IMR-90 (cell line): ENCODE measurements at regions not wholly inside any gene's neighbourhood (a gene's known extent, or its start where the extent isn't known, plus 50 kb on each side); places are given as distances from the start of the nearest gene placed in this dataset.

Source experiments
- ATAC-seq: fragments of 200-7000 bp; cut with Tn5 transposase; 2 replicates; pipeline ENCODE4 v1.9.1; 2020; ENCODE audit warnings: low read depth, mild to moderate bottlenecking, moderate library complexity
- BruUV-seq: library from RNA; stranded (reverse); fragments of 400-500 nt; replicated peaks from 2 replicates; lab custom pipeline; 2021; lab: Mats Ljungman, UMichigan
- CTCF ChIA-PET: fragments of 300-600 bp; formaldehyde crosslinking; extraction: SDS; loops from one replicate; lab custom pipeline; 2021; ENCODE audit warnings: antibody characterized with exemption; lab: Yijun Ruan, JAX
- POLR2A ChIA-PET: fragments of 300-600 bp; sonication (Branson Sonifier 250); formaldehyde crosslinking; loops from one replicate; lab custom pipeline; 2022; ENCODE audit warnings: antibody characterized with exemption; ENCODE audit not compliant: unreplicated experiment; lab: Charles Lee
- DNase-seq: peaks from one replicate; pipeline ENCODE4 v3.0.0; 2013
- H2AFZ ChIP-seq: replicated peaks from 2 replicates; pipeline ENCODE3; 2013; ENCODE audit warnings: low read length, mild to moderate bottlenecking; ENCODE audit not compliant: poor library complexity
- H2AK5ac ChIP-seq: 2 replicates; pipeline ENCODE4 v1.6.1; 2013; ENCODE audit warnings: low read depth, low read length, inconsistent platforms
- H2AK9ac ChIP-seq: replicated peaks from 2 replicates; pipeline ENCODE3; 2013; ENCODE audit warnings: mild to moderate bottlenecking, low read depth, low read length, moderate library complexity; ENCODE audit not compliant: poor library complexity
- H2BK120ac ChIP-seq: 2 replicates; pipeline ENCODE4 v1.6.1; 2013; ENCODE audit warnings: low read depth, low read length, inconsistent platforms
- H2BK15ac ChIP-seq: 3 replicates; pipeline ENCODE4 v1.6.1; 2013; ENCODE audit warnings: low read depth, low read length, inconsistent platforms
- H2BK20ac ChIP-seq: 2 replicates; pipeline ENCODE4 v1.6.1; 2013; ENCODE audit warnings: low read depth, mild to moderate bottlenecking, inconsistent platforms, low read length, moderate library complexity
- H2BK5ac ChIP-seq: 2 replicates; pipeline ENCODE4 v1.6.1; 2013; ENCODE audit warnings: mild to moderate bottlenecking, low read depth, low read length, inconsistent platforms; ENCODE audit not compliant: poor library complexity, severe bottlenecking
- H3K14ac ChIP-seq: replicated peaks from 2 replicates; pipeline ENCODE4 v1.6.1; 2013; ENCODE audit warnings: low read depth, low read length, inconsistent platforms
- H3K18ac ChIP-seq: 2 replicates; pipeline ENCODE4 v1.6.1; 2013; ENCODE audit warnings: low read depth, low read length, control low read depth
- H3K23ac ChIP-seq: 2 replicates; pipeline ENCODE4 v1.6.1; 2013; ENCODE audit warnings: low read depth, low read length, inconsistent platforms
- H3K27ac ChIP-seq: 2 replicates; pipeline ENCODE4 v1.5.1; 2013; ENCODE audit warnings: mild to moderate bottlenecking, control low read depth, low read length; ENCODE audit not compliant: insufficient read depth
- H3K27me3 ChIP-seq: 2 replicates; pipeline ENCODE4 v1.6.1; 2013; ENCODE audit warnings: low read length; ENCODE audit not compliant: control insufficient read depth, insufficient read depth
- H3K36me3 ChIP-seq: 2 replicates; pipeline ENCODE4 v1.6.1; 2013; ENCODE audit warnings: low read length, mixed read lengths; ENCODE audit not compliant: control insufficient read depth, insufficient read depth
- H3K4ac ChIP-seq: 2 replicates; pipeline ENCODE4 v1.6.1; 2013; ENCODE audit warnings: low read depth, low read length, inconsistent platforms
- H3K4me1 ChIP-seq: 2 replicates; pipeline ENCODE4 v1.6.1; 2013; ENCODE audit warnings: low read length, mixed read lengths; ENCODE audit not compliant: control insufficient read depth, insufficient read depth
- H3K4me2 ChIP-seq: 2 replicates; pipeline ENCODE4 v1.6.1; 2013; ENCODE audit warnings: low read depth, mild to moderate bottlenecking, control low read depth, low read length, moderate library complexity
- H3K4me3 ChIP-seq: 2 replicates; pipeline ENCODE4 v1.5.1; 2013; ENCODE audit warnings: low read depth, mild to moderate bottlenecking, control low read depth, low read length, moderate library complexity; ENCODE audit not compliant: insufficient read depth
- H3K56ac ChIP-seq: 2 replicates; pipeline ENCODE4 v1.6.1; 2013; ENCODE audit warnings: low read length, inconsistent platforms; ENCODE audit not compliant: insufficient read depth; ENCODE audit errors: extremely low read depth
- H3K79me1 ChIP-seq, 2 experiments: 2 replicates each; pipeline ENCODE4 v1.6.1; 2013; ENCODE audit warnings: low read length in 2 of 2, inconsistent platforms in 1 of 2, low read depth in 1 of 2
- H3K9ac ChIP-seq: 2 replicates; pipeline ENCODE4 v1.6.1; 2013; ENCODE audit warnings: low read depth, low read length, control low read depth
- H3K9me1 ChIP-seq: 2 replicates; pipeline ENCODE4 v1.6.1; 2013; ENCODE audit warnings: low read length, inconsistent platforms; ENCODE audit not compliant: insufficient read depth
- H3K9me3 ChIP-seq: 2 replicates; pipeline ENCODE4 v1.6.1; 2013; ENCODE audit warnings: low read length; ENCODE audit not compliant: control insufficient read depth, insufficient read depth
- H4K20me1 ChIP-seq: 2 replicates; pipeline ENCODE4 v1.6.1; 2013; ENCODE audit warnings: low read length, inconsistent platforms; ENCODE audit not compliant: insufficient read depth
- H4K5ac ChIP-seq: 2 replicates; pipeline ENCODE4 v1.6.1; 2013; ENCODE audit warnings: mild to moderate bottlenecking, low read depth, low read length, control low read depth
- H4K8ac ChIP-seq, 2 experiments: 2 replicates each; pipeline ENCODE4 v1.6.1; 2013; ENCODE audit warnings: low read depth in 2 of 2, low read length in 2 of 2, control low read depth in 1 of 2, inconsistent platforms in 1 of 2
- H4K91ac ChIP-seq: 2 replicates; pipeline ENCODE4 v1.6.1; 2013; ENCODE audit warnings: low read depth, low read length, inconsistent platforms; ENCODE audit not compliant: insufficient read depth
- BHLHE40 ChIP-seq: fragments of 150-350 bp; IDR thresholded peaks from 2 replicates; pipeline ENCODE4 v1.6.1; 2016; ENCODE audit warnings: mild to moderate bottlenecking, low read depth, low read length
- CEBPB ChIP-seq: IDR thresholded peaks from 2 replicates; pipeline ENCODE4 v1.6.1; 2012; ENCODE audit warnings: low read depth, low read length, improper control_type of control experiment
- CHD1 ChIP-seq: IDR thresholded peaks from 2 replicates; pipeline ENCODE4 v1.6.1; 2012; ENCODE audit warnings: low read depth, low read length, improper control_type of control experiment
- FOS ChIP-seq: fragments of 150-350 bp; IDR thresholded peaks from 2 replicates; pipeline ENCODE4 v1.6.1; 2016; ENCODE audit warnings: low read depth, low read length
- NFE2L2 ChIP-seq: fragments of 150-350 bp; IDR thresholded peaks from 2 replicates; pipeline ENCODE4 v1.6.1; 2016; ENCODE audit warnings: low read depth, mild to moderate bottlenecking, low read length
- POLR2A ChIP-seq: IDR thresholded peaks from 2 replicates; pipeline ENCODE4 v1.6.1; 2012; ENCODE audit warnings: mild to moderate bottlenecking, low read depth, low read length
- RAD21 ChIP-seq: IDR thresholded peaks from 2 replicates; pipeline ENCODE4 v1.6.1; 2012; ENCODE audit warnings: low read length, improper control_type of control experiment
- RCOR1 ChIP-seq: IDR thresholded peaks from 2 replicates; pipeline ENCODE4 v1.6.1; 2012; ENCODE audit warnings: mild to moderate bottlenecking, low read length, improper control_type of control experiment; ENCODE audit not compliant: insufficient replicate concordance
- RFX5 ChIP-seq: IDR thresholded peaks from 2 replicates; pipeline ENCODE4 v1.8.0; 2012; ENCODE audit warnings: low read depth, mild to moderate bottlenecking, low read length, moderate library complexity
- SMC3 ChIP-seq: fragments of 150-350 bp; IDR thresholded peaks from 2 replicates; pipeline ENCODE4 v1.6.1; 2016; ENCODE audit warnings: low read depth, mild to moderate bottlenecking, antibody characterized with exemption, low read length, moderate library complexity
- WGBS, 2 experiments: methylation state at CpG; one replicate each; pipeline versions ENCODE4 v1.1.5 to v1.1.7; 2013; ENCODE audit warnings: missing lambda C conversion rate in 2 of 2; ENCODE audit not compliant: insufficient read length in 1 of 2; ENCODE audit errors: extremely low coverage in 2 of 2; 5-methylcytosine and 5-hydroxymethylcytosine counted together
- dilution Hi-C: fragments of 300-500 bp; cut with HindIII; formaldehyde crosslinking; loops from one replicate; pipeline ENCODE4 v1.14.3; 2018; ENCODE audit warnings: low sequenced_read_pairs; ENCODE audit not compliant: unreplicated experiment
- in situ Hi-C: fragments of 300-500 bp; cut with MboI; formaldehyde crosslinking; loops from 3 replicates; pipeline ENCODE4 v1.14.3; 2019; ENCODE audit warnings: low sequenced_read_pairs, inconsistent platforms, mixed read lengths
- intact Hi-C: fragments of 100-400 bp; cut with micrococcal nuclease; formaldehyde crosslinking; loops from 2 replicates; pipeline ENCODE4 v1.10.0; 2022
- TF ChIP-seq, protein P1 (sequence below): conservative IDR thresholded peaks from 2 replicates; pipeline ENCODE4 v1.5.1; 2012; ENCODE audit warnings: mild to moderate bottlenecking, low read depth, low read length, improper control_type of control experiment
- TF ChIP-seq, protein P2 (sequence below): fragments of 150-350 bp; IDR thresholded peaks from 2 replicates; pipeline ENCODE4 v1.6.1; 2017; ENCODE audit warnings: mild to moderate bottlenecking, antibody characterized with exemption, low read length, low read depth
- TF ChIP-seq, protein P3 (sequence below): fragments of 150-350 bp; IDR thresholded peaks from 2 replicates; pipeline ENCODE4 v1.6.1; 2016; ENCODE audit warnings: low read depth, mild to moderate bottlenecking, low read length, moderate library complexity, borderline replicate concordance

DNA sequence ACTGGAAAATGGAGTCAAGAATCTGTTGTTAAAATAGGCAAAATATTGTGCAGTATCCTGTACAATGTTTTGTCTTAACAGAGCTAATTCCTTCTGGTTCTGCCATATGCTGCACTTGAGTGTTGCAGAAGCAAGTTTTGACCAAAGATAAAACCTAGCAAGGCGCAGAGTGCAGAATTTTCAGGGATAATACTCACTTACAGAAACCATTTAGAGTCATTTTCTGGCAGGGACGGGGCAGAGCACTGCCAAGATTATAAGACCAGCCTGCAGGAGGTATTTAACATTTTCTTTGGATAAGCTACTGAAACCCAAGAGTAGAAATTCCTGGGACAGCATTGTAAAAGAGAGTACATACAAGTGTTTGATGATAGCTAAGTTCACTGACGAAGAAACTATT is 159.5 kb upstream of the EDNRB start:
- H3K4me1 ChIP-seq: no peaks in the 10 kb centered on the region
- no TSS peak for BruUV-seq
- H2BK20ac ChIP-seq: no peak overlapping the region
- H3K9me3 ChIP-seq: no peaks in the 10 kb centered on the region
- no peak overlapping the region for H4K5ac ChIP-seq
- no peak overlapping the region for H3K14ac ChIP-seq
- no peak overlapping the region for H3K4me2 ChIP-seq
- H2BK15ac ChIP-seq: no peak overlapping the region
- H3K4me3 ChIP-seq: no peak overlapping the region
- no peak overlapping the region for H3K9ac ChIP-seq
- CTCF ChIA-PET: no interaction called here
- no peaks in the 10 kb centered on the region for H4K20me1 ChIP-seq
- no peak overlapping the region for H3K56ac ChIP-seq
- H2BK120ac ChIP-seq: no peak overlapping the region
- H2AK5ac ChIP-seq: no peak overlapping the region
- no peak overlapping the region for H3K4ac ChIP-seq
- no peak overlapping the region for H3K27ac ChIP-seq
- dilution Hi-C loops: no loop called here
- WGBS, 2 experiments: no CpG with 5 or more reads among the region's 3 CpGs
- no peak overlapping the region for H3K18ac ChIP-seq
- no peak overlapping the region for H4K8ac ChIP-seq
- H3K36me3 ChIP-seq: no peaks in the 10 kb centered on the region
- no peaks in the 10 kb centered on the region for H3K27me3 ChIP-seq
- DNase-seq (no peak), ATAC-seq (no peak)
- no peaks in the 10 kb centered on the region for H3K9me1 ChIP-seq
- in situ Hi-C loops: no loop called here
- H3K79me1 ChIP-seq: no peaks in the 10 kb centered on the region
- no peak for TF ChIP-seq RAD21
- TF ChIP-seq CHD1: no peak
- TF ChIP-seq POLR2A: no peak
- TF ChIP-seq RFX5: no peak
- TF ChIP-seq BHLHE40: no peak
- TF ChIP-seq, protein P1, sequence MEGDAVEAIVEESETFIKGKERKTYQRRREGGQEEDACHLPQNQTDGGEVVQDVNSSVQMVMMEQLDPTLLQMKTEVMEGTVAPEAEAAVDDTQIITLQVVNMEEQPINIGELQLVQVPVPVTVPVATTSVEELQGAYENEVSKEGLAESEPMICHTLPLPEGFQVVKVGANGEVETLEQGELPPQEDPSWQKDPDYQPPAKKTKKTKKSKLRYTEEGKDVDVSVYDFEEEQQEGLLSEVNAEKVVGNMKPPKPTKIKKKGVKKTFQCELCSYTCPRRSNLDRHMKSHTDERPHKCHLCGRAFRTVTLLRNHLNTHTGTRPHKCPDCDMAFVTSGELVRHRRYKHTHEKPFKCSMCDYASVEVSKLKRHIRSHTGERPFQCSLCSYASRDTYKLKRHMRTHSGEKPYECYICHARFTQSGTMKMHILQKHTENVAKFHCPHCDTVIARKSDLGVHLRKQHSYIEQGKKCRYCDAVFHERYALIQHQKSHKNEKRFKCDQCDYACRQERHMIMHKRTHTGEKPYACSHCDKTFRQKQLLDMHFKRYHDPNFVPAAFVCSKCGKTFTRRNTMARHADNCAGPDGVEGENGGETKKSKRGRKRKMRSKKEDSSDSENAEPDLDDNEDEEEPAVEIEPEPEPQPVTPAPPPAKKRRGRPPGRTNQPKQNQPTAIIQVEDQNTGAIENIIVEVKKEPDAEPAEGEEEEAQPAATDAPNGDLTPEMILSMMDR: no peak
- no peak for TF ChIP-seq RCOR1
- no peak for TF ChIP-seq FOS
- TF ChIP-seq, protein P2, sequence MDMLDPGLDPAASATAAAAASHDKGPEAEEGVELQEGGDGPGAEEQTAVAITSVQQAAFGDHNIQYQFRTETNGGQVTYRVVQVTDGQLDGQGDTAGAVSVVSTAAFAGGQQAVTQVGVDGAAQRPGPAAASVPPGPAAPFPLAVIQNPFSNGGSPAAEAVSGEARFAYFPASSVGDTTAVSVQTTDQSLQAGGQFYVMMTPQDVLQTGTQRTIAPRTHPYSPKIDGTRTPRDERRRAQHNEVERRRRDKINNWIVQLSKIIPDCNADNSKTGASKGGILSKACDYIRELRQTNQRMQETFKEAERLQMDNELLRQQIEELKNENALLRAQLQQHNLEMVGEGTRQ: no peak
- TF ChIP-seq, protein P3, sequence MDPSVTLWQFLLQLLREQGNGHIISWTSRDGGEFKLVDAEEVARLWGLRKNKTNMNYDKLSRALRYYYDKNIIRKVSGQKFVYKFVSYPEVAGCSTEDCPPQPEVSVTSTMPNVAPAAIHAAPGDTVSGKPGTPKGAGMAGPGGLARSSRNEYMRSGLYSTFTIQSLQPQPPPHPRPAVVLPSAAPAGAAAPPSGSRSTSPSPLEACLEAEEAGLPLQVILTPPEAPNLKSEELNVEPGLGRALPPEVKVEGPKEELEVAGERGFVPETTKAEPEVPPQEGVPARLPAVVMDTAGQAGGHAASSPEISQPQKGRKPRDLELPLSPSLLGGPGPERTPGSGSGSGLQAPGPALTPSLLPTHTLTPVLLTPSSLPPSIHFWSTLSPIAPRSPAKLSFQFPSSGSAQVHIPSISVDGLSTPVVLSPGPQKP: no peak
- no peak for TF ChIP-seq CEBPB
- no peak for TF ChIP-seq SMC3
- TF ChIP-seq NFE2L2: no peak
- H2AFZ ChIP-seq: no peak overlapping the region
- POLR2A ChIA-PET: no interaction called here
- no peak overlapping the region for H3K23ac ChIP-seq
- no peak overlapping the region for H2AK9ac ChIP-seq
- H2BK5ac ChIP-seq: no peak overlapping the region
- no peak overlapping the region for H4K91ac ChIP-seq
- intact Hi-C loops: no loop called here
